Left ventricle myocardium inferior (tissue), 1 donor: ENCODE measurements at regions not wholly inside any gene's neighbourhood (a gene's known extent, or its start where the extent isn't known, plus 50 kb on each side); places are given as distances from the start of the nearest gene placed in this dataset.
"Not testable (repeated sequence)": the region's sequence is repeated elsewhere in the genome, so short reads cannot be mapped to it uniquely, and the experiment has no call there.

Experiments used
- DNase-seq: peaks from one replicate; pipeline ENCODE4 v3.0.0-alpha.2; 2020
- H3K27ac ChIP-seq: fragments of 200-600 bp; replicated peaks from 2 replicates; pipeline ENCODE4 v1.8.0; 2021
- H3K27me3 ChIP-seq: fragments of 200-600 bp; 2 replicates; pipeline ENCODE4 v1.8.0; 2021; ENCODE audit warnings: low read depth
- H3K36me3 ChIP-seq: fragments of 200-600 bp; 2 replicates; pipeline ENCODE4 v1.8.0; 2021
- H3K4me1 ChIP-seq: fragments of 200-600 bp; 2 replicates; pipeline ENCODE4 v1.8.0; 2021
- H3K4me3 ChIP-seq: fragments of 200-600 bp; 2 replicates; pipeline ENCODE4 v1.8.0; 2021; ENCODE audit warnings: mild to moderate bottlenecking, moderate library complexity
- H3K9me3 ChIP-seq: fragments of 200-600 bp; replicated peaks from 2 replicates; pipeline ENCODE4 v1.8.0; 2021
- intact Hi-C: fragments of 100-400 bp; cut with micrococcal nuclease; formaldehyde crosslinking; loops from one replicate; pipeline ENCODE4 v1.11.0; 2022
- TF ChIP-seq, protein P1 (sequence below): fragments of 200-600 bp; IDR thresholded peaks from 2 replicates; pipeline ENCODE4 v1.8.0; 2021; ENCODE audit warnings: antibody characterized with exemption, mild to moderate bottlenecking, borderline replicate concordance
- donor health status: DM: no; HTN: yes; CAD: no; lungs with severe emphysema.

DNA sequence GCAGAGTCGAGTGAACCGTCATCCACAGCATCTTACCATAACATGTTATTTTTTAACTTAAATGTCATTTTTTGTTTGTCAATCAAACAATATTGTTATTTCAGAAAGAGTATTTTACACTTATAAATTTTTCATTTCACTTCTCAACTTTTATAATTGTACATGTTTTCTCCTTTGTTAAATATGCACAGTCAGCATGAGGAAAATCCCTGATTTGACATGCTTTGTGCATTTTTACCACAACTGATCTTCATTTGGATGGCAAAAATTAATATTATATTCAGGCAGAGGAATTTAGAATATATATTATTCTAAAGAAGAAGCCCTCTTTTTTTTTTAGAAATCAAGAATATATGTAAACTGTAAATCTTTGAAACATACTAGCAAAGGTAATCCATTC, 958.0 kb upstream of the PCDH7 start:
- Histone ChIP-seq H3K27me3 (no peaks in the 10 kb centered on the region), H3K4me3 (no peak overlapping the region), H3K36me3 (no peaks in the 10 kb centered on the region), H3K9me3 (peaks cover 15% of the 10 kb centered on the region), H3K4me1 (no peaks in the 10 kb centered on the region), H3K27ac (no peak overlapping the region)
- intact Hi-C loops, result no loop called here
- DNase-seq, result no peak
- TF ChIP-seq, protein P1, sequence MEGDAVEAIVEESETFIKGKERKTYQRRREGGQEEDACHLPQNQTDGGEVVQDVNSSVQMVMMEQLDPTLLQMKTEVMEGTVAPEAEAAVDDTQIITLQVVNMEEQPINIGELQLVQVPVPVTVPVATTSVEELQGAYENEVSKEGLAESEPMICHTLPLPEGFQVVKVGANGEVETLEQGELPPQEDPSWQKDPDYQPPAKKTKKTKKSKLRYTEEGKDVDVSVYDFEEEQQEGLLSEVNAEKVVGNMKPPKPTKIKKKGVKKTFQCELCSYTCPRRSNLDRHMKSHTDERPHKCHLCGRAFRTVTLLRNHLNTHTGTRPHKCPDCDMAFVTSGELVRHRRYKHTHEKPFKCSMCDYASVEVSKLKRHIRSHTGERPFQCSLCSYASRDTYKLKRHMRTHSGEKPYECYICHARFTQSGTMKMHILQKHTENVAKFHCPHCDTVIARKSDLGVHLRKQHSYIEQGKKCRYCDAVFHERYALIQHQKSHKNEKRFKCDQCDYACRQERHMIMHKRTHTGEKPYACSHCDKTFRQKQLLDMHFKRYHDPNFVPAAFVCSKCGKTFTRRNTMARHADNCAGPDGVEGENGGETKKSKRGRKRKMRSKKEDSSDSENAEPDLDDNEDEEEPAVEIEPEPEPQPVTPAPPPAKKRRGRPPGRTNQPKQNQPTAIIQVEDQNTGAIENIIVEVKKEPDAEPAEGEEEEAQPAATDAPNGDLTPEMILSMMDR, result no peak

GRCh38 chr4:29770627-29771026, 949.5 kb upstream of the PCDH7 start:
- TF ChIP-seq, protein P1, result no peak
- Histone ChIP-seq H3K27me3 (no peaks in the 10 kb centered on the region), H3K36me3 (no peaks in the 10 kb centered on the region), H3K4me1 (no peaks in the 10 kb centered on the region), H3K27ac (no peak overlapping the region), H3K4me3 (no peak overlapping the region), H3K9me3 (peaks cover 38% of the 10 kb centered on the region)
- intact Hi-C loops, result no loop called here
- no peak for DNase-seq

DNA sequence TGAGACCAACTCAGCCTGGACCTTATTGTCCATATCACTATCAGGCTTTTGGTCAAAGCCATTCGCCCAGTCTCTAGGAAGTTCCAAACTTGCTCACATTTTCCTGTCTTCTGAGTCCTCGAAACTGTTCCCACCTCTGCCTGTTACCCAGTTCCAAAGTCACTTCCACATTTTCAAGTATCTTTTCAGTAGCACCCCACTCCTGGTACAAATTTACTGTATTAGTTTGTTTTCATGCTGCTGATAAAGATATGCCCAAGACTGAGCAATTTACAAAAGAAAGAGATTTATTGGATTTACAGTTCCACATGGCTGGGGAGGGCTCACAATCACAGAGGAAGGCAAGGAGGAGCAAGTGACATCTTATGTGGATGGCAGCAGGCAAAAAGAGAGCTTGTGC, 932.0 kb upstream of the PCDH7 start:
- H3K4me3 ChIP-seq, intact Hi-C loops, H3K36me3 ChIP-seq, DNase-seq, H3K27me3 ChIP-seq, H3K4me1 ChIP-seq, H3K27ac ChIP-seq: not testable (repeated sequence)
- peaks cover 41% of the 10 kb centered on the region for H3K9me3 ChIP-seq

DNA sequence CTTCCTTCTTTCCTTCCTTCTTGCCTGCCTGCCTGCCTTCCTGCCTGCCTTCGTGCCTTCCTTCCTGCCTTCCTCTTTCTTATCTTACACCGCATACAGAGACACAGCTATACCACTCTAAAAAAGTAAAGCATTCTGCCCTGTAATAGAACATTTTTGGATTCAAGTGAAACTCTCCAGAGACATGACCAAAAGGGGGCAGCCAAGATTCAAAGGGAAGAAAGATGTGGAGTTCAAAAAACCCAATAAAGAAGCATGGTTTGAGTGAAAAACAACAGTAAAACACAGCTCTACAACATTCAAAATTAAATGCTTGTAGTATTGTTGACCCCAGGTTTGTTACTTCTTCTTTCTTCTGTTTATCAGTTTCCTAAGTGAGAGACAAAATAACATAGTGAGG, 914.9 kb upstream of the PCDH7 start:
- Histone ChIP-seq H3K27me3 (no peaks in the 10 kb centered on the region), H3K27ac (no peak overlapping the region), H3K36me3 (no peaks in the 10 kb centered on the region), H3K4me1 (no peaks in the 10 kb centered on the region), H3K9me3 (peaks cover 27% of the 10 kb centered on the region), H3K4me3 (no peak overlapping the region)
- no peak for DNase-seq
- TF ChIP-seq, protein P1, result no peak
- intact Hi-C loops, result no loop called here

DNA sequence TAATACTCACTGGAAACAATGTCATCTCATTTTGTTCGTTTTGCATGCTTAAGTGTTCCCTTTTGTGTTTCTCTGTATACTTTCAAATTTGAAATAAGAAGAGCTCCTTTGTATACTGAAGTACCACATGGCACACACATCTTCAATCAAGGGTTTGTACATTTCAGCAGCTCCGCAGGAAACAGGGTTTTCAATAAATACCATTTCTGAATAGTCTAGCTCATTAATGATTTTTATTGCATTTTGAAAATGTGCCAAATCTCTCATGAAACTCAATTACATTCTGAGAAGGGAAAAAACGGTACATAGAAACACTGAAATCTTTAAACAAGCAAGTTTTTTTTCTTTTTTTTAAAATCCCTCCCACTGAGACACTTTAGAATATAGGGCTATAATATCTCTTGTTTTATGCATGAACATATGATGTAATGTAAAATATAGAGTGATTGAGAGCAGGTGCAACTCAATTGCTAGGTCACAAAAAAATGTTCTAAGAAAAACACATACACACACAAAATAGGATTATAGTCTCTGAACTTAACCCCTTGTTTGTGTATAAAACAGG, 914.2 kb upstream of the PCDH7 start:
- no peak overlapping the region for H3K27ac ChIP-seq
- intact Hi-C loops, result no loop called here
- peaks cover 32% of the 10 kb centered on the region for H3K9me3 ChIP-seq
- no peaks in the 10 kb centered on the region for H3K27me3 ChIP-seq
- no peaks in the 10 kb centered on the region for H3K4me1 ChIP-seq
- no peak for DNase-seq
- no peaks in the 10 kb centered on the region for H3K36me3 ChIP-seq
- no peak overlapping the region for H3K4me3 ChIP-seq
- TF ChIP-seq, protein P1, result no peak

GRCh38 chr4:29817961-29818360, 902.2 kb upstream of the PCDH7 start:
- TF ChIP-seq, protein P1, result no peak
- DNase-seq, result no peak

More at GRCh38 chr4:29817961-29818360, 902.2 kb upstream of the PCDH7 start:
- no peak overlapping the region for H3K27ac ChIP-seq
- H3K4me3 ChIP-seq, result no peak overlapping the region
- intact Hi-C loops, result no loop called here
- no peaks in the 10 kb centered on the region for H3K27me3 ChIP-seq
- peaks cover 22% of the 10 kb centered on the region for H3K9me3 ChIP-seq
- no peaks in the 10 kb centered on the region for H3K36me3 ChIP-seq
- H3K4me1 ChIP-seq, result no peaks in the 10 kb centered on the region
